Astrocyte of the cerebellum (primary cell): ENCODE measurements at regions not wholly inside any gene's neighbourhood (a gene's known extent, or its start where the extent isn't known, plus 50 kb on each side); places are given as distances from the start of the nearest gene placed in this dataset.

Experiments used
- DNase-seq: peaks from one replicate; pipeline ENCODE4 v3.0.0-alpha.2; 2011; ENCODE audit warnings: low read depth
- H3K4me3 ChIP-seq: 2 replicates; pipeline ENCODE4 v1.5.1; 2011; ENCODE audit warnings: mild to moderate bottlenecking, low read depth, low read length, moderate library complexity
- CTCF ChIP-seq: IDR thresholded peaks from 2 replicates; pipeline ENCODE4 v1.5.1; 2012; ENCODE audit warnings: low read length, low read depth, moderate library complexity, mild to moderate bottlenecking; ENCODE audit errors: missing control alignments
- in situ Hi-C: cut with HindIII; loops from 2 replicates; pipeline ENCODE4 v1.10.0; 2017; ENCODE audit warnings: low sequenced_read_pairs

DNA sequence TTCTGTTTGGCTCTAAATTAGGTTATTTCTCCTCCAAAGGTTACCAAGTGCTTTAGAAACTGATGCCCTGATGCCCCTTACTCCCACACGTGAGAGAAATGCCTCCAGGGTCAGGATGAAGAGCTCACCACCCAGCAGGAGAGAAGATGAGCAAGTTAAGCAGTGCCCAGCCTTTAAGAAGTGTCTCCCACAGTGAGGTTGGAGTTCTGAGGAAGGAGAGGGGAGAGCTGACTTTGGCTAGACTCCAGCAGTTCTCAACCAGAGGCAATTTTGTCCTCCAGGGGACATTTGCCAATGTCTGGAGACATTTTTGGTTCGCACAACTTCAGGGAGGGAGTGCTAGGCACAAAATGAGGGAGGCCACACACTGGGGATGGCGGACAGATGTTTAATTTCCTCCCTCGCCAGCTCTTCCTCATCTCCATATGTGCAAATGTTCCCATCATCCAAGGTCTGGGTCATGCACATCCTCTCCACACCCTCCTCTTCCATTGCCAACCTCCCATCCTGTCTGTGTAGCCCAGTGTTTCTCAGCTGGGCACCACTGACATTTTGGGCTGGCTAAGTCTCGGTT is 50.6 kb upstream of the SLC7A14 start:
- TF ChIP-seq CTCF, result no peak
- in situ Hi-C loops, result no loop called here
- H3K4me3 ChIP-seq, result no peak overlapping the region
- DNase-seq, result no peak
